ENCODE measurements at regions not wholly inside any gene's neighbourhood (a gene's known extent, or its start where the extent isn't known, plus 50 kb on each side); places are given as distances from the start of the nearest gene placed in this dataset.

- Histone ChIP-seq H2AFZ (no peak overlapping the region), H3K36me3 (replicated peaks; ENCODE audit: insufficient read depth, low read depth) (no peaks in the 10 kb centered on the region), H3K27me3 (no peaks in the 10 kb centered on the region), H3K9me2 (replicated peaks; ENCODE audit: insufficient read depth) (no peaks in the 10 kb centered on the region), H4K20me1 (ENCODE audit: insufficient read depth, poor library complexity, severe bottlenecking) (no peaks in the 10 kb centered on the region), H3K27ac (peak overlapping the region; percentile 27), H3K79me2 (no peaks in the 10 kb centered on the region), H3K9me3 (ENCODE audit: low read depth) (no peaks in the 10 kb centered on the region), H3K4me2 (peak overlapping the region; percentile 59), H3K4me3 (no peak overlapping the region), H3K4me1 (ENCODE audit: insufficient read depth) (peaks cover 7% of the 10 kb centered on the region)
- 77% methylated on average over 6 of the region's 6 CpGs for WGBS (ENCODE audit: low lambda C conversion rate, missing lambda C conversion rate)
- DNase-seq (ENCODE audit: low spot score), result no peak
- no peak for TF ChIP-seq EZH2 (IDR thresholded peaks at IDR 0.05; ENCODE audit: borderline replicate concordance)
- TF ChIP-seq EZH2phosphoT487 (IDR thresholded peaks at IDR 0.05; ENCODE audit: low read depth, severe bottlenecking, unreplicated experiment), result no peak
- no peak for TF ChIP-seq CTCF (IDR thresholded peaks at IDR 0.05; ENCODE audit: poor library complexity)
Measured at GRCh38 chr5:56421246-56422075, 188.3 kb upstream of the ANKRD55 start.

- no peaks in the 10 kb centered on the region for H3K9me3 ChIP-seq (ENCODE audit: low read depth)
- no peak for TF ChIP-seq CTCF (IDR thresholded peaks at IDR 0.05; ENCODE audit: poor library complexity)
- no peak for TF ChIP-seq EZH2phosphoT487 (IDR thresholded peaks at IDR 0.05; ENCODE audit: low read depth, severe bottlenecking, unreplicated experiment)
- TF ChIP-seq EZH2 (IDR thresholded peaks at IDR 0.05; ENCODE audit: borderline replicate concordance), result no peak
- H3K27me3 ChIP-seq, result no peaks in the 10 kb centered on the region
- no peak overlapping the region for H3K4me3 ChIP-seq
- H3K79me2 ChIP-seq, result no peaks in the 10 kb centered on the region
- no peaks in the 10 kb centered on the region for H3K36me3 ChIP-seq (replicated peaks; ENCODE audit: insufficient read depth, low read depth)
- H4K20me1 ChIP-seq (ENCODE audit: insufficient read depth, poor library complexity, severe bottlenecking), result no peaks in the 10 kb centered on the region
- no peak overlapping the region for H2AFZ ChIP-seq
- H3K27ac ChIP-seq, result no peak overlapping the region
- peaks cover 16% of the 10 kb centered on the region for H3K4me1 ChIP-seq (ENCODE audit: insufficient read depth)
- no peak for DNase-seq (ENCODE audit: low spot score)
- H3K4me2 ChIP-seq, result no peak overlapping the region
- H3K9me2 ChIP-seq (replicated peaks; ENCODE audit: insufficient read depth), result no peaks in the 10 kb centered on the region
Measured at GRCh38 chr5:56420323-56420722, 187.2 kb upstream of the ANKRD55 start.

- no peak for DNase-seq (ENCODE audit: low spot score)
- no peaks in the 10 kb centered on the region for H3K36me3 ChIP-seq (replicated peaks; ENCODE audit: insufficient read depth, low read depth)
- no peaks in the 10 kb centered on the region for H4K20me1 ChIP-seq (ENCODE audit: insufficient read depth, poor library complexity, severe bottlenecking)
- H3K9me3 ChIP-seq (ENCODE audit: low read depth), result no peaks in the 10 kb centered on the region
- H2AFZ ChIP-seq, result no peak overlapping the region
- H3K27me3 ChIP-seq, result no peaks in the 10 kb centered on the region
- H3K4me1 ChIP-seq (ENCODE audit: insufficient read depth), result peaks cover 22% of the 10 kb centered on the region
- no peaks in the 10 kb centered on the region for H3K79me2 ChIP-seq
- H3K27ac ChIP-seq, result no peak overlapping the region
- no peak overlapping the region for H3K4me3 ChIP-seq
- WGBS (ENCODE audit: low lambda C conversion rate, missing lambda C conversion rate), result 100% methylated on average over 2 of the region's 2 CpGs
- no peak for TF ChIP-seq CTCF (IDR thresholded peaks at IDR 0.05; ENCODE audit: poor library complexity)
- no peak for TF ChIP-seq EZH2phosphoT487 (IDR thresholded peaks at IDR 0.05; ENCODE audit: low read depth, severe bottlenecking, unreplicated experiment)
- no peak for TF ChIP-seq EZH2 (IDR thresholded peaks at IDR 0.05; ENCODE audit: borderline replicate concordance)
- H3K4me2 ChIP-seq, result no peak overlapping the region
- H3K9me2 ChIP-seq (replicated peaks; ENCODE audit: insufficient read depth), result no peaks in the 10 kb centered on the region
Measured at GRCh38 chr5:56419667-56420066, 186.5 kb upstream of the ANKRD55 start.
